Trophoblast cell (in vitro differentiated cells and primary cell): ENCODE measurements at regions not wholly inside any gene's neighbourhood (a gene's known extent, or its start where the extent isn't known, plus 50 kb on each side); places are given as distances from the start of the nearest gene placed in this dataset.
"Not testable (repeated sequence)": the region's sequence is repeated elsewhere in the genome, so short reads cannot be mapped to it uniquely, and the experiment has no call there.

Experiments used
- DNase-seq, 2 donors: peaks; one replicate each; pipeline ENCODE4 v3.0.0-alpha.2; 2016
- H2AFZ ChIP-seq: 2 replicates; pipeline ENCODE4 v1.6.1; 2013; ENCODE audit warnings: low read length, moderate library complexity, mild to moderate bottlenecking; ENCODE audit not compliant: insufficient read depth, poor library complexity
- H2AK5ac ChIP-seq: 2 replicates; pipeline ENCODE4 v1.6.1; 2013; ENCODE audit warnings: mild to moderate bottlenecking, low read length
- H2BK120ac ChIP-seq: 2 replicates; pipeline ENCODE4 v1.6.1; 2013; ENCODE audit warnings: low read length, mild to moderate bottlenecking, moderate library complexity; ENCODE audit not compliant: insufficient read depth, poor library complexity
- H2BK12ac ChIP-seq: 2 replicates; pipeline ENCODE4 v1.6.1; 2013; ENCODE audit warnings: mild to moderate bottlenecking, low read length, moderate library complexity
- H2BK5ac ChIP-seq: 2 replicates; pipeline ENCODE4 v1.6.1; 2013; ENCODE audit warnings: low read length, low read depth, moderate library complexity, mild to moderate bottlenecking; ENCODE audit not compliant: poor library complexity
- H3K14ac ChIP-seq: 2 replicates; pipeline ENCODE4 v1.6.1; 2013; ENCODE audit warnings: mild to moderate bottlenecking, low read length
- H3K18ac ChIP-seq: 2 replicates; pipeline ENCODE4 v1.6.1; 2013; ENCODE audit warnings: mild to moderate bottlenecking, low read length
- H3K23ac ChIP-seq: 2 replicates; pipeline ENCODE4 v1.6.1; 2013; ENCODE audit warnings: low read length
- H3K27ac ChIP-seq: 2 replicates; pipeline ENCODE4 v1.5.1; 2013; ENCODE audit warnings: low read depth, mild to moderate bottlenecking, inconsistent platforms, low read length, moderate library complexity
- H3K27me3 ChIP-seq: 2 replicates; pipeline ENCODE4 v1.6.1; 2013; ENCODE audit warnings: inconsistent platforms, mild to moderate bottlenecking, low read length, moderate library complexity; ENCODE audit not compliant: insufficient read depth
- H3K36me3 ChIP-seq, 2 experiments: 1 replicate in 1 of 2; 2 replicates in 1 of 2; pipeline ENCODE4 v1.6.1; 2013; ENCODE audit warnings: low read length in 2 of 2, mild to moderate bottlenecking in 2 of 2, moderate library complexity in 1 of 2; ENCODE audit not compliant: insufficient read depth in 2 of 2, control insufficient read depth in 1 of 2
- H3K4ac ChIP-seq: 2 replicates; pipeline ENCODE4 v1.6.1; 2013; ENCODE audit warnings: low read depth, mild to moderate bottlenecking, low read length, moderate library complexity
- H3K4me1 ChIP-seq, 2 experiments: 1 replicate in 1 of 2; 2 replicates in 1 of 2; pipeline ENCODE4 v1.6.1; 2013; ENCODE audit warnings: low read length in 2 of 2, mild to moderate bottlenecking in 2 of 2, moderate library complexity in 1 of 2; ENCODE audit not compliant: insufficient read depth in 2 of 2, control insufficient read depth in 1 of 2
- H3K4me2 ChIP-seq: 2 replicates; pipeline ENCODE4 v1.6.1; 2013; ENCODE audit warnings: inconsistent platforms, mild to moderate bottlenecking, low read length, moderate library complexity
- H3K4me3 ChIP-seq: 2 replicates; pipeline ENCODE4 v1.5.1; 2013; ENCODE audit warnings: mild to moderate bottlenecking, low read depth, low read length, inconsistent platforms
- H3K79me1 ChIP-seq: one replicate; pipeline ENCODE4 v1.6.1; 2013; ENCODE audit warnings: low read length
- H3K79me2 ChIP-seq: 2 replicates; pipeline ENCODE4 v1.6.1; 2013; ENCODE audit warnings: low read length, mild to moderate bottlenecking; ENCODE audit not compliant: control insufficient read depth, insufficient read depth, poor library complexity
- H3K9ac ChIP-seq: 2 replicates; pipeline ENCODE4 v1.6.1; 2013; ENCODE audit warnings: mild to moderate bottlenecking, low read length
- H3K9me3 ChIP-seq: 2 replicates; pipeline ENCODE4 v1.6.1; 2013; ENCODE audit warnings: low read depth, mild to moderate bottlenecking, control low read depth, inconsistent platforms, low read length; ENCODE audit not compliant: insufficient read depth
- H4K12ac ChIP-seq: 2 replicates; pipeline ENCODE4 v1.6.1; 2013; ENCODE audit warnings: low read depth, mild to moderate bottlenecking, low read length, moderate library complexity
- H4K8ac ChIP-seq: 2 replicates; pipeline ENCODE4 v1.6.1; 2013; ENCODE audit warnings: low read depth, mild to moderate bottlenecking, low read length, moderate library complexity
- H4K91ac ChIP-seq: one replicate; pipeline ENCODE4 v1.6.1; 2013; ENCODE audit warnings: low read depth, mild to moderate bottlenecking, low read length, moderate library complexity
- WGBS: extraction: QIAGEN DNeasy Blood & Tissue Kit; methylation state at CpG from one replicate; pipeline ENCODE4 v1.1.7; 2013; ENCODE audit warnings: missing lambda C conversion rate; ENCODE audit not compliant: insufficient read length, insufficient coverage; ENCODE audit errors: extremely low coverage; 5-methylcytosine and 5-hydroxymethylcytosine counted together

DNA sequence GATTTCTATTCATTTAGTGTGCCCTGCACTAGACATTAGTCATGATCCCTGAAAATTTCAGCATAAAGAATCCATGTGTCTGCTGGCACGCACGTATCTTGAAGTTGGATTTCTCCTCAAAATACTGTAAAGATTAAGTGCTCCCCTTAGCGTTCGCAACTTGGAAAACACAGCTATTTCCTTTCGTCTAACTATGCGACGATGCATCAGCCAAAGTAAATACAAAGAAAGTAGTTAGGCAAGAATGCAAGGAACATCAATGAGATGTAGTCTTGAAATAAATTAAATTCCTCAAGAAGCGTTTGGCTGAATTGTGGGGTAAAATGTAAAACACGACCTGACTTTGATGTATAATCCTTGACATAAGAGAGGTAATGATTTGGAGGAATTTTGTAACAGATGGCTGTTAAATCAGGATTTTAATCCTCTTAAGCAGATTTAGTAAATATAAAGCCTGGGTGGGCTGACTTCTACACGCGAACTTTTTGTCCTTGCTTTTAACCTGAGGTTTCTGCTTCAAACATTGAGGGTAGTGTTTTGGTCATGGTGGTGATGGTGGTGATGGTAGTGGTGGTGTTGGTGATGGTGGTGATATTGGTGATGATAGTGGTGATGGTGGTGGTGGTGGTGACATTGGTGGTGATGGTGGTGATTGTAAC lies 88.2 kb downstream of the FOXF2 start:
- no peak overlapping the region for H4K91ac ChIP-seq
- H3K4me2 ChIP-seq: no peak overlapping the region
- H4K12ac ChIP-seq: no peak overlapping the region
- no peak overlapping the region for H3K9ac ChIP-seq
- H2AK5ac ChIP-seq: no peak overlapping the region
- H2AFZ ChIP-seq: no peak overlapping the region
- H3K79me1 ChIP-seq: no peaks in the 10 kb centered on the region
- no peaks in the 10 kb centered on the region for H3K36me3 ChIP-seq
- no peak overlapping the region for H3K18ac ChIP-seq
- no peak for DNase-seq
- H2BK5ac ChIP-seq: no peak overlapping the region
- H3K4ac ChIP-seq: no peak overlapping the region
- peaks cover 5 to 7% of the 10 kb centered on the region in 2 experiments for H3K4me1 ChIP-seq
- no peak overlapping the region for H3K27ac ChIP-seq
- no peak overlapping the region for H3K14ac ChIP-seq
- no peak overlapping the region for H2BK12ac ChIP-seq
- H4K8ac ChIP-seq: no peak overlapping the region
- no peaks in the 10 kb centered on the region for H3K27me3 ChIP-seq
- H3K79me2 ChIP-seq: no peaks in the 10 kb centered on the region
- H3K4me3 ChIP-seq: no peak overlapping the region
- H2BK120ac ChIP-seq: no peak overlapping the region
- no peak overlapping the region for H3K23ac ChIP-seq
- peaks cover 5% of the 10 kb centered on the region for H3K9me3 ChIP-seq
- WGBS: no CpG with 5 or more reads among the region's 11 CpGs

DNA sequence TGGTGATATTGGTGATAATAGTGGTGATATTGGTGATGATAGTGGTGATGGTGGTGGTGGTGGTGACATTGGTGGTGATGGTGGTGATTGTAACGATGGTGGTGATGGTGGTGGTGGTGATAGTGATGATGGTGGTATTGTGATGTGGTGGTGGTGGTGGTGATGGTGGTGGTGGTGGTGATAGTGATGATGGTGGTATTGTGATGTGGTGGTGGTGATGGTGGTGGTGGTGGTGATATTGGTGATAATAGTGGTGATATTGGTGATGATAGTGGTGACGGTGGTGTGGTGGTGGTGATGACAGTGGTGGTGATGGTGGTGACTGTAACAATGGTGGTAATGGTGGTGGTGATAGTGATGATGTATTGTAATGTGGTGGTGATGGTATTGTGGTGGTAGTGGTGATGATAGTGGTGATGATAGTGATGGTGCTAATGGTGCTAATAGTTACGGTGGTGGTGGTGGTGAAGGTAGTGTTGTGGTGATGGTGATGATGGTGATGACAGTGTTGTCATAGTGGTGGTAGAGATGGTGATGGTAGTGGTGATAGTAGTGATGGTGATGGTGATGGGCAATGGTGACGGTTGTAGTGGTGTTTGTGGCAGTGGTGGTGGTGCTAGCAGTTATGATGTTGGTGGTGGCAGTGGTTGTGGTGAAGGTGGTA lies 88.9 kb downstream of the FOXF2 start:
- H3K9me3 ChIP-seq, H2BK5ac ChIP-seq, H3K9ac ChIP-seq, H3K4me1 ChIP-seq, H3K79me1 ChIP-seq, H3K18ac ChIP-seq, H3K14ac ChIP-seq, H2BK120ac ChIP-seq, H3K36me3 ChIP-seq, H4K91ac ChIP-seq, H3K4me2 ChIP-seq, H3K4ac ChIP-seq, H3K27ac ChIP-seq, H4K8ac ChIP-seq, H2BK12ac ChIP-seq, H3K27me3 ChIP-seq, H3K23ac ChIP-seq, H3K4me3 ChIP-seq, H2AFZ ChIP-seq, H2AK5ac ChIP-seq, DNase-seq, H4K12ac ChIP-seq, H3K79me2 ChIP-seq: not testable (repeated sequence)
- WGBS: no CpG with 5 or more reads among the region's 4 CpGs

DNA sequence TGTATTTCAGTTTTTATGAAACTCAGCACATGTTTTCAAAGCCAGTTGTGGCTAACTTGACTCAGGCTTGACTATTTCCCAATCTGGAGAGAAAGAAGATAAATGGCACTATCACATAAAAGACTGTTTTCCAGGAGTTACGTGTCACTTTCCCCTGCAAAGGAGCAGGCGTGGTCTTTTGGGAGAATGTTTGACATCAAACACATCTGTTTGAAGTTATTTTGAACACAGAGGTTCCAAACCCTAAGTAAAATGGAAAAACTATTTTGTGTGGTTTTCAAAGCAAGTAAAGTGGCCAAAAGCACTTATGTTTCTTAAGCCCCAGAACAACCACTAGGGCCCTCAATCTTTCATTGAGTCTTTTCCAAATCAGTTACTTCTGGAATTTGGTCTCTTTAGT lies 89.7 kb downstream of the FOXF2 start:
- Histone ChIP-seq H3K18ac (no peak overlapping the region), H4K8ac (no peak overlapping the region), H2AK5ac (no peak overlapping the region), H2BK120ac (no peak overlapping the region), H2BK12ac (no peak overlapping the region), H3K9ac (no peak overlapping the region), H2AFZ (no peak overlapping the region), H3K27ac (no peak overlapping the region), H4K12ac (no peak overlapping the region), H3K4me1 (peaks cover 0 to 3% of the 10 kb centered on the region in 2 experiments), H3K4me3 (no peak overlapping the region), H3K27me3 (no peaks in the 10 kb centered on the region), H3K23ac (no peak overlapping the region), H3K36me3 (no peaks in the 10 kb centered on the region), H3K4me2 (no peak overlapping the region), H3K9me3 (peaks cover 5% of the 10 kb centered on the region), H4K91ac (no peak overlapping the region), H2BK5ac (no peak overlapping the region), H3K79me2 (no peaks in the 10 kb centered on the region), H3K4ac (no peak overlapping the region), H3K14ac (no peak overlapping the region), H3K79me1 (no peaks in the 10 kb centered on the region)
- no peak for DNase-seq
- WGBS: no CpG with 5 or more reads among the region's 2 CpGs

DNA sequence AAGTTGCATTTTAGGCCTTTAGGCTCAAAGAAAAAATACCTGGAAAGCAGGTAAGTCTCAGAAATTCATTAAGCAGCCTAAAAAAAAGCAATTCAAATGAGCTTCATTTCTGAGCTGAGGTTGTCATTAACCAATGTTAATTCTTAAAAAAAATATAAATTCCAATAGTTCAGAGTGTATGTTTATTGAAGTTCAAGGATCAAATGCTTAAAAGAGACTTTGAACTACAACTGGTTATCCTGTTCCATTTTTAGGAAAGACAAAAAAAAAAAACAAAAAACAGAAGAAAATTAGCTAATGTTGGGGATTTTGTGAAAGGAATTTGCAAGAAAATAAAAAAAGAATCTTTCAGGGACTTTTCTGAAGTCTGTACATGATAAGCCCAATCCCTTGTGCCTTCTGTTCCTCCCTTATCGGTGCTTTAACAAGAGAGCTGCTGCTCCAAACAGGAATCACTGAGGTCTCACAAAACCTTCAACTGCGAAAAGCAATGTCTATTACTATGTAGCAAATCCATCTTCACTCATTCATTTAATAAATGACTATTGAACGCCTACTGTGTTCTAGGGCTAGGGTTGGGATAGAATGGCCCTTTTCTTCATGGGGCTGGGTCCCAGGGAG lies 90.3 kb downstream of the FOXF2 start:
- H3K27me3 ChIP-seq: no peaks in the 10 kb centered on the region
- no peak overlapping the region for H3K9ac ChIP-seq
- H2AFZ ChIP-seq: no peak overlapping the region
- no peak overlapping the region for H4K12ac ChIP-seq
- H2BK12ac ChIP-seq: no peak overlapping the region
- H3K14ac ChIP-seq: no peak overlapping the region
- no peak overlapping the region for H2BK5ac ChIP-seq
- no peak overlapping the region for H2AK5ac ChIP-seq
- no peak overlapping the region for H4K91ac ChIP-seq
- H3K79me1 ChIP-seq: no peaks in the 10 kb centered on the region
- H3K36me3 ChIP-seq: no peaks in the 10 kb centered on the region
- no peak overlapping the region for H2BK120ac ChIP-seq
- H3K4me3 ChIP-seq: no peak overlapping the region
- no peak overlapping the region for H3K18ac ChIP-seq
- no peak overlapping the region for H4K8ac ChIP-seq
- H3K27ac ChIP-seq: no peak overlapping the region
- H3K9me3 ChIP-seq: peaks cover 5% of the 10 kb centered on the region
- no peak overlapping the region for H3K4me2 ChIP-seq
- H3K23ac ChIP-seq: no peak overlapping the region
- no CpG with 5 or more reads among the region's 3 CpGs for WGBS
- peaks cover 0 to 3% of the 10 kb centered on the region in 2 experiments for H3K4me1 ChIP-seq
- H3K4ac ChIP-seq: no peak overlapping the region
- DNase-seq: no peak
- H3K79me2 ChIP-seq: no peaks in the 10 kb centered on the region
